RWPE2 (cell line): ENCODE measurements at regions not wholly inside any gene's neighbourhood (a gene's known extent, or its start where the extent isn't known, plus 50 kb on each side); places are given as distances from the start of the nearest gene placed in this dataset.

Source experiments
- ATAC-seq: fragments of 200-7000 bp; cut with Tn5 transposase; 3 replicates; pipeline ENCODE4 v1.9.1; 2021; ENCODE audit warnings: low read depth
- DNase-seq: peaks from one replicate; pipeline ENCODE4 v3.0.0-alpha.2; 2020; ENCODE audit warnings: low spot score
- H3K27ac ChIP-seq: fragments of 450-650 bp; 2 replicates; pipeline ENCODE4 v1.5.1; 2017; ENCODE audit warnings: mild to moderate bottlenecking; ENCODE audit not compliant: poor library complexity, severe bottlenecking
- H3K27me3 ChIP-seq: fragments of 250-450 bp; sonication (Bioruptor Pico); 2 replicates; pipeline ENCODE4 v1.5.1; 2021; ENCODE audit warnings: mild to moderate bottlenecking, moderate library complexity; ENCODE audit not compliant: insufficient read depth, poor library complexity, severe bottlenecking
- H3K36me3 ChIP-seq: fragments of 250-450 bp; sonication (Bioruptor Pico); 2 replicates; pipeline ENCODE4 v1.5.1; 2020; ENCODE audit warnings: low read depth, mild to moderate bottlenecking, moderate library complexity
- H3K4me1 ChIP-seq: fragments of 250-450 bp; sonication (Bioruptor Pico); 2 replicates; pipeline ENCODE4 v1.5.1; 2021; ENCODE audit warnings: mild to moderate bottlenecking, moderate library complexity; ENCODE audit not compliant: insufficient read depth, poor library complexity, severe bottlenecking
- H3K4me3 ChIP-seq: fragments of 250-450 bp; sonication (Bioruptor Pico); 2 replicates; pipeline ENCODE4 v1.5.1; 2021; ENCODE audit warnings: mild to moderate bottlenecking, moderate library complexity; ENCODE audit not compliant: severe bottlenecking
- H3K9me3 ChIP-seq: fragments of 250-450 bp; sonication (Bioruptor Pico); 2 replicates; pipeline ENCODE4 v1.5.1; 2021; ENCODE audit warnings: mild to moderate bottlenecking, moderate library complexity; ENCODE audit not compliant: severe bottlenecking
- CTCF ChIP-seq: fragments of 450-650 bp; IDR thresholded peaks from one replicate; pipeline ENCODE4 v1.5.1; 2017; ENCODE audit warnings: mild to moderate bottlenecking, moderate library complexity; ENCODE audit not compliant: poor library complexity, severe bottlenecking

- Histone ChIP-seq H3K4me3 (no peak overlapping the region), H3K27ac (no peak overlapping the region), H3K9me3 (no peaks in the 10 kb centered on the region), H3K4me1 (no peaks in the 10 kb centered on the region), H3K27me3 (no peaks in the 10 kb centered on the region), H3K36me3 (no peaks in the 10 kb centered on the region)
- no peak for ATAC-seq
- no peak for TF ChIP-seq CTCF
- no peak for DNase-seq
Observed at GRCh38 chr13:111916201-111916600, 150.7 kb upstream of the SOX1 start.

- H3K27me3 ChIP-seq: peaks cover 8% of the 10 kb centered on the region
- TF ChIP-seq CTCF: no peak
- H3K27ac ChIP-seq: no peak overlapping the region
- H3K36me3 ChIP-seq: no peaks in the 10 kb centered on the region
- DNase-seq (no peak), ATAC-seq (no peak)
- H3K9me3 ChIP-seq: no peaks in the 10 kb centered on the region
- H3K4me3 ChIP-seq: no peak overlapping the region
- no peaks in the 10 kb centered on the region for H3K4me1 ChIP-seq
Observed at GRCh38 chr13:111917086-111917485, 149.9 kb upstream of the SOX1 start.

- H3K4me1 ChIP-seq: no peaks in the 10 kb centered on the region
- no peaks in the 10 kb centered on the region for H3K9me3 ChIP-seq
- H3K4me3 ChIP-seq: no peak overlapping the region
- TF ChIP-seq CTCF: no peak
- no peaks in the 10 kb centered on the region for H3K36me3 ChIP-seq
- DNase-seq (no peak), ATAC-seq (no peak)
- no peak overlapping the region for H3K27ac ChIP-seq
- peaks cover 8% of the 10 kb centered on the region for H3K27me3 ChIP-seq
Observed at GRCh38 chr13:111917901-111918300, 149.0 kb upstream of the SOX1 start.

- no peaks in the 10 kb centered on the region for H3K9me3 ChIP-seq
- ATAC-seq: no peak
- no peaks in the 10 kb centered on the region for H3K36me3 ChIP-seq
- H3K27ac ChIP-seq: no peak overlapping the region
- DNase-seq: no peak
- no peak for TF ChIP-seq CTCF
- H3K4me3 ChIP-seq: no peak overlapping the region
- peaks cover 8% of the 10 kb centered on the region for H3K27me3 ChIP-seq
- H3K4me1 ChIP-seq: no peaks in the 10 kb centered on the region
Observed at GRCh38 chr13:111919286-111919685, 147.7 kb upstream of the SOX1 start.

GRCh38 chr13:111919849-111920248 lies 147.1 kb upstream of the SOX1 start:
- no peaks in the 10 kb centered on the region for H3K9me3 ChIP-seq
- no peak overlapping the region for H3K27ac ChIP-seq
- no peak overlapping the region for H3K4me3 ChIP-seq
- DNase-seq (no peak), ATAC-seq (no peak)
- no peaks in the 10 kb centered on the region for H3K36me3 ChIP-seq
- H3K27me3 ChIP-seq: peaks cover 8% of the 10 kb centered on the region
- H3K4me1 ChIP-seq: no peaks in the 10 kb centered on the region
- TF ChIP-seq CTCF: no peak
